Cardiac fibroblast (primary cell): ENCODE measurements at regions not wholly inside any gene's neighbourhood (a gene's known extent, or its start where the extent isn't known, plus 50 kb on each side); places are given as distances from the start of the nearest gene placed in this dataset.
A peak's percentile ranks its signal among the peaks of the same experiment; 100 is the strongest.

Experiments
- DNase-seq, 2 donors: peaks; one replicate each; pipeline versions ENCODE4 v3.0.0 to v3.0.0-alpha.2; 2010; ENCODE audit warnings: low read depth in 2 of 2
- H3K4me3 ChIP-seq, 2 donors: replicated peaks in 1 of 2; 1 replicate in 1 of 2; 2 replicates in 1 of 2; pipeline ENCODE4 v1.5.1; 2011; ENCODE audit warnings: low read depth in 2 of 2, low read length in 2 of 2, mild to moderate bottlenecking in 2 of 2, moderate library complexity in 1 of 2
- TF ChIP-seq, protein P1 (sequence below): IDR thresholded peaks from one replicate; pipeline ENCODE4 v1.5.1; 2011; ENCODE audit warnings: low read depth, mild to moderate bottlenecking, low read length, inconsistent platforms

DNA sequence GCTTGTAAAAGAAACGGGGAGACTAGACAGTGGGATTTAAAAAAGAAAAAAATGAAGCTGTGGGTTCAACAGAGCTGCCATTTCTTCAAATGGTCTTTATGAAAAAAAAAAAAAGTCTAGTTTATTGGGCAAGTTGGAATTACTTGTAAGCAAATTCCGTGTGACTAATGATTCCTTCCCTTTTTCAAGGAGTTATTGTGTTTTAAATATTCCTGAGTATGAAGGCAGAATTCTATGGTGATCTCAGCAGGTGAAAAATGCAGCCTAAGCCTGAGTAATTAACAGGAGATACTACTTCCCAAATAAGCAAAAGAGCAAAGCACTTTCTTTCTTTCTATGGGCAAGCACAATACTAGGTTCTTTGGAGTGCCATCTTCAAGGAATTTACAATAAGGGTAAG is 481.9 kb downstream of the ZNF608 start:
- no peak overlapping the region for H3K4me3 ChIP-seq
- DNase-seq: no peak
- TF ChIP-seq, protein P1, sequence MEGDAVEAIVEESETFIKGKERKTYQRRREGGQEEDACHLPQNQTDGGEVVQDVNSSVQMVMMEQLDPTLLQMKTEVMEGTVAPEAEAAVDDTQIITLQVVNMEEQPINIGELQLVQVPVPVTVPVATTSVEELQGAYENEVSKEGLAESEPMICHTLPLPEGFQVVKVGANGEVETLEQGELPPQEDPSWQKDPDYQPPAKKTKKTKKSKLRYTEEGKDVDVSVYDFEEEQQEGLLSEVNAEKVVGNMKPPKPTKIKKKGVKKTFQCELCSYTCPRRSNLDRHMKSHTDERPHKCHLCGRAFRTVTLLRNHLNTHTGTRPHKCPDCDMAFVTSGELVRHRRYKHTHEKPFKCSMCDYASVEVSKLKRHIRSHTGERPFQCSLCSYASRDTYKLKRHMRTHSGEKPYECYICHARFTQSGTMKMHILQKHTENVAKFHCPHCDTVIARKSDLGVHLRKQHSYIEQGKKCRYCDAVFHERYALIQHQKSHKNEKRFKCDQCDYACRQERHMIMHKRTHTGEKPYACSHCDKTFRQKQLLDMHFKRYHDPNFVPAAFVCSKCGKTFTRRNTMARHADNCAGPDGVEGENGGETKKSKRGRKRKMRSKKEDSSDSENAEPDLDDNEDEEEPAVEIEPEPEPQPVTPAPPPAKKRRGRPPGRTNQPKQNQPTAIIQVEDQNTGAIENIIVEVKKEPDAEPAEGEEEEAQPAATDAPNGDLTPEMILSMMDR: no peak

DNA sequence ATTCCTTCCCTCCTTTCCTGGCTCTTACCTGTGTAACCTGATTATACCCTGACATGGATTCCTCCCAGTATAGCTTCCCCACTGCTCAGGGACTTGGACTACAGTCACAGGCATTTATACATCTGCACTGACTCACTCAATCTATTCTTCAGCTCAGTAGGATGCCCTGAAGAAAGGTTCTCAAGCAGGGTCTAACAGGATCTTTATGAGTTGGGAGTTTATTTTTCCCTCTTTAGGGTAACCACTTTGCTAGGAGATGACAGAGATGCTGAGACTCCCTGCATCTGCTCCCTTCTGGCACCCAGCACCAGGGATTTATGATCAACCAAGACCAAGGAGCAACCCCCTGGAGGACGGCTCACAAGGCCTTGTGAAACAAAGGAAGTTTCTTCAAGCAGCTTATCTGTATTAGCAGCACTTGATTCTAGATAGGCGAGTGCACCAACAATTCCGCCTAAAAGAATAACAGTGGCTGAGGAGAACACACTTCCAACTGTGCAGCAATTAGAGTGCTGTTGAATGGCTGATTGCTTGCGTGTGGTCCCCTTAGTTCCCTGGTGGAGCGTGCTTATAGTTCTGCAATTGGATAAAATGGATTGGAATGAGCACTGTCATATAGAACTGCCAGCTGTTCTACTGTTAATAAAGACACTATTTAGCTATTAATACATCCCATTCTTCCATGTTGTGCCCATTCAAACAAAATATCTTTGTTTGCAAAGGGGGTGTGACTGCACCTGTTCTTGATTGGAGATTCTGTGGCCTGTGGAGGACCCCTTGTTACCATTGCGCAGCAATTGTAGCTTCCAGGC is 482.6 kb downstream of the ZNF608 start:
- peak in 1 of 2 donors; percentile 42 for DNase-seq
- H3K4me3 ChIP-seq: no peak overlapping the region
- TF ChIP-seq, protein P1: no peak

DNA sequence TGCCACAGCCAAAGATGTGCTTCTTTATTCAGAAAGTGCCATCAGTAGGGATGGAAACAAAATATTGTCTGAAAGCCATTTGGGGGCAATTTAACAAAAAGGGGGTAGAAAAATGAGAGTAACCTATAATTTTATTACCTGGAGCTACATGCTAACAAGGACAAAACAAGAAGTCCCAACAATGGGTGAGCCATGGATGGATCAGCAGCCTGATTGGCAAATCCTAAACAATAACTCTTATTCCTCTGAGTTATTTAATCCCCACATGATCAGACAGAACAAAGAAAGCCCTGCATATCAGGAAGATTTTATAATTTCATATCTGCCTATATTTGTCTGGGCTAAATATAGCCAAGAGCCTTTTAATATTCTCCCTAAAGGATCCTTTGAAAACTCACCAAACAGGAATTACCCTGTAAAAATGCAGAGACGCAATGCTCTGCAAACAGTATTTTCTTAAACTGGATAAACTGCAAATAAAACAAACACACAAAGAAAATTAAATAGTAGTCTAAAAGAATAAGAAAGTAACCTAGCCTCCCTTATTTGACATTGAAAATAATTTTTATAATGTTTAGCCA is 483.4 kb downstream of the ZNF608 start:
- TF ChIP-seq, protein P1: no peak
- no peak for DNase-seq
- H3K4me3 ChIP-seq: no peak overlapping the region

DNA sequence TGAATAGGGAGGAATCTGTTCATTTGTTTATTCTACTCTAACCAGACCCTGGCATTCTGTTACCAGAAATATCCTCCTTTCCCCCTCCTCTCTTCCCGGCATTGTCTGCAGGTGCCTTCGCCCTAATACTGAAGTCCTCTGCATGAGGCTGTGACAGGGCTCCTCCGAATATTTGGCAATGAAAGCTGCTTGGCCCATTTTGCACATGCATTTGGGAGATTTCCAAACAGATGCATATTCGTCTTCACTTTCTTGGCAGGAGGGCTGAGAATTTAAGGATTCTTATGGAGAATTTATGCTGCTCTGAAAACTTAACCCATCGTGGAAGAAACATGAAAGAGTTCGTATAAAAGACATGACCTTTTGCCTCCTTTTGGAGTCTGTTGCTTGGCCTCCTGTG is 484.0 kb downstream of the ZNF608 start:
- H3K4me3 ChIP-seq: no peak overlapping the region
- TF ChIP-seq, protein P1: no peak
- peak in 1 of 2 donors; percentile 36 for DNase-seq

DNA sequence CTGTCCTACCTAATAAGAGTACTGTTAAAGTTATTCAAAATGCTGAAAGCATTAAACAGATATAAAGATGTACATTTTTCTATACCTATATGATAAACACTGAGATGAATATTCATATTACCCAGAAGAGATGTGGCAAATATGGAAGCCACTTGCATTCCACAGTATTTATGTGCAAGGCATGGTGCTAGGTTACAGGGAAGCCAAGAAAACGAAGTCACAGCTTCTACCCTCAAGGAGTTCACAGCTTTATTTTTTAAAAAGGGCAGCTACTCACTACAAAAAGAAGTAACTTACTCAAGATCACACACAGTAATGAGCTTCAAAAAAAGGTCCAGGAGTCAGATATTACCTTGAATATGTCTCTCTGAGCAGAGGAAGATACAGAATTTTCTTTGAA is 484.6 kb downstream of the ZNF608 start:
- DNase-seq: no peak
- TF ChIP-seq, protein P1: no peak
- H3K4me3 ChIP-seq: no peak overlapping the region

DNA sequence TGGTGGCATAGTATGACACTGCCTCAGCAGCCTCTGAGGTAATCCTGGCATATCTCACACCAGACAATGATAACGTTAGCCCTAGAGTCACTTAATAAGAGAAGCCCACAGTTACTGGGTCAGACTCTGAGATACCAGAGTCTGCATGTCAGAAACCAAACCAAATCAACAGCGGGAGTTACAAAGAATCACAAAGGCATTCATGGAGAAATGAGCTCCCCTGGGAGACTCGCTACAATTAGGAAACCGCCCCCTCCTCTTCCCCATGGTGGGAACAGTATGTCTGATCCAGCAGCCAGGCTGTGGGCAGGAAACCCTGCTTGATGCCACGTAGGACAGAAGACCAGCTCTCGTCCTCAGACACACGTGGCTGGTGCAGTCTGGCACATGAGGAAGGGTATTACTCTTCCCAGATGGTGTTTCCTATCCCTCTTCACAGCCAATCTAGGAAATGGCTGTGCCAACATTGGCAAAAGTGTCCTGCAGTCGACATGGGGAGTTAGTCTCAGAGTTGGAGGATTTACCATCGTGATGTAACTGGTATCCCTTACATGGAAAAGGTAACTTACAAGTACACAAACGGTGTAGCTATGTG is 485.4 kb downstream of the ZNF608 start:
- no peak for DNase-seq
- TF ChIP-seq, protein P1: no peak
- no peak overlapping the region for H3K4me3 ChIP-seq
